BLaER1 treated with 17β-estradiol and CSF1 and Interleukin-3, amounts not matched to agents 10 nM and 100 nM (cell line): ENCODE measurements at regions not wholly inside any gene's neighbourhood (a gene's known extent, or its start where the extent isn't known, plus 50 kb on each side); places are given as distances from the start of the nearest gene placed in this dataset.

ENCODE experiments used
- H3K27ac ChIP-seq, 11 experiments: shearing (Covaris generic); formaldehyde crosslinking; 2 replicates each; pipeline ENCODE4 v1.8.1; 2022
- H3K27me3 ChIP-seq, 11 experiments: shearing (Covaris generic); formaldehyde crosslinking; 2 replicates each; pipeline ENCODE4 v1.8.1; 2022
- H3K36me3 ChIP-seq, 11 experiments: shearing (Covaris generic); formaldehyde crosslinking; 2 replicates each; pipeline ENCODE4 v1.8.1; 2022
- H3K4me1 ChIP-seq, 10 experiments: shearing (Covaris generic); formaldehyde crosslinking; 2 replicates each; pipeline ENCODE4 v1.8.1; 2022
- H3K4me2 ChIP-seq, 11 experiments: shearing (Covaris generic); formaldehyde crosslinking; 2 replicates each; pipeline ENCODE4 v1.8.1; 2022
- H3K4me3 ChIP-seq, 10 experiments: shearing (Covaris generic); formaldehyde crosslinking; 2 replicates each; pipeline ENCODE4 v1.8.1; 2022
- H3K9ac ChIP-seq, 11 experiments: shearing (Covaris generic); formaldehyde crosslinking; 2 replicates each; pipeline ENCODE4 v1.8.1; 2022
- H3K9me3 ChIP-seq, 11 experiments: shearing (Covaris generic); formaldehyde crosslinking; replicated peaks in 1 of 11; 2 replicates each; pipeline ENCODE4 v1.8.1; 2022
- H4K20me1 ChIP-seq, 11 experiments: shearing (Covaris generic); formaldehyde crosslinking; 2 replicates each; pipeline ENCODE4 v1.8.1; 2022
- Cebpa-rat ChIP-seq, 11 experiments: shearing (Covaris generic); IDR thresholded peaks; 2 replicates each; pipeline ENCODE4 v1.8.1; 2022

DNA sequence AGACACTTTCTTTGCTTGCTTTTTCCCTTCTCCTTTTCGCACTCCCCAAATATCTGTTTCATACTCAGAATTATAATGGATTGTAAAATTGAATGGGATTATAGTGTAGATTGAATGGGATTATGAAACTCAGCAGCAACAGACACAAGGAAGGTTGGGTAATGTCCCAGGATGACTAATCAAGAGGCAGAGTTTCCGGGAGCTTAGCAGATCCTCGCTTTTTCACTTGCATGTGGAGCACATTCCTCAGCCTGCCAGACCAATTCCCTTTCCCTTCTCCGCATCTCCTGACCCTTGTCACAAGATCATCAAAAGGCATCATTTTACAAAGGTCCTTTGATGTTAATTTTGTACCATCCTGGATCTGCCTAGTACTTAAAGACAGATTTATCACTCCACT lies 55.1 kb upstream of the SLC1A1 start:
- Histone ChIP-seq H3K27ac (no peak overlapping the region), H3K36me3 (no peaks in the 10 kb centered on the region), H4K20me1 (no peaks in the 10 kb centered on the region), H3K4me3 (no peak overlapping the region), H3K4me1 (peaks cover 0 to 29% (median 0%) of the 10 kb centered on the region in 10 experiments; a peak in 6 of 20 replicates), H3K9ac (no peak overlapping the region), H3K4me2 (no peak overlapping the region), H3K9me3 (peaks cover 3 to 19% (median 8%) of the 10 kb centered on the region in 11 experiments; a peak in 15 of 22 replicates), H3K27me3 (no peaks in the 10 kb centered on the region)
- no peak for TF ChIP-seq Cebpa-rat (IDR thresholded peaks at IDR 0.05)

DNA sequence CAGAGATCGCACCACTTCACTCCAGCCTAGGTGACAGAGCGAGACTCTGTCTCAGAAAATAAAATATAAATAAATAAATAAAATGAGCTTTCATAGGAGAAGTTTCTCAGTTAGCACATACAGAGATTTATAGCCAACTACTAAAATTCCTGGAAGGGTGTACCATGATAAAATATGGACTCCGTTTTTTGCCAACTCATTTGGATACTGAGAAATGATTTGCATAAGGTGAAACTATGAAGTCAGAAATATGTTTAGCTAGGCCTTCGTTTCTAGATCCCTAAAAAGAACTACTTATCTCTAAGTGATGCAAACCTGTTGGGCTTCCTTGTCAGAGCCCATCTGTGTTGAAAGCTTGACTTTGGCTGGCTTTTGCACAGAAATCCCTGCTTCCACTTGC lies 56.9 kb upstream of the SLC1A1 start:
- Histone ChIP-seq H3K27me3 (no peaks in the 10 kb centered on the region), H3K27ac (no peak overlapping the region)

DNA sequence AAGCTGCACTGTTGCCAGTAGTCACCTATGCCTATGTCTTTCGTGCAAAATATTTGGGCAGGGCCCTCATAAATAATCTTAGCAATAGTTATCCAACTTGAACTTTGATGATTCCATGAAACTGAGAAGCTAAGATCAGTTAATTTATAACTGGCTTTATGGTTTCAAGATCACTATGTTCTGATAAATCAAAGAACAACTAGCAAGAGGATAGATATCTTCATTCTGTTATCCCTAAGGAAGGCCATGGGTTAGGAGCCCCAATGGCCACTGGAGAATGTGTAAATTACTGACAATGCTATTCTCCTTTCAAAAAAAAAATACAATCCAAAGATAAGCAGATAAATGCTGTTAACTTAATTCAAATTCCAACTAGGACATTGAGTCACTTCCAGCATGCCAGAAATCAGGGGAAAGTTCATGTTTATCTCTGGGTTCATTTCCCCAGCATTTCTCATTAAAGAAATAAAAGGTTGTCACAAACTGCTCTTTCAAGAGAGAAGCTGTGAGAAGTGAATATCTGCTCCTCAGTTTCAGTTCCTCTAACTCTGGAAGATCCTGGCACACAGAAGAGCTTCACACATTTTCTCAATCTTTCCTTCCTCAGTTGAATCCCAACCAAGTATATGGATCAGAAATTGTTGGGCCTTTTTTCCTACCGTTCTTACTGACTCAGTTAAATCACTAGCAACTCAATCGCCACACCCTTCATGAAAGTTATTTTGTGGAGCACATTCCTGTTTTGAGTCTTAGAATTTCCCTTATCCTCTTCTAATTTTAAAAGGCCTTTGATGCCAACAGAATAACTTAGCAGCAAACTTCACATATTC lies 59.6 kb upstream of the SLC1A1 start:
- H3K36me3 ChIP-seq: no peaks in the 10 kb centered on the region
- H3K4me2 ChIP-seq: peak overlapping the region in 3 of 11 experiments; percentile 32 to 72 (median 58); a peak in 5 of 22 replicates
- H3K9me3 ChIP-seq: no peaks in the 10 kb centered on the region
- no peak overlapping the region for H3K4me3 ChIP-seq
- no peak for TF ChIP-seq Cebpa-rat (IDR thresholded peaks at IDR 0.05)
- H3K27me3 ChIP-seq: no peaks in the 10 kb centered on the region
- H4K20me1 ChIP-seq: no peaks in the 10 kb centered on the region
- H3K9ac ChIP-seq: no peak overlapping the region
- H3K27ac ChIP-seq: peak overlapping the region in 2 of 11 experiments; percentile 13 to 36; a peak in 2 of 22 replicates
- peaks cover 0 to 34% (median 0%) of the 10 kb centered on the region in 10 experiments; a peak in 6 of 20 replicates for H3K4me1 ChIP-seq

More for the DNA sequence above, 56.9 kb upstream of the SLC1A1 start:
- Histone ChIP-seq H3K9ac (no peak overlapping the region), H3K36me3 (no peaks in the 10 kb centered on the region), H3K4me2 (no peak overlapping the region), H3K4me3 (no peak overlapping the region), H3K9me3 (peaks cover 0 to under 1% (median 0%) of the 10 kb centered on the region in 11 experiments; a peak in 1 of 22 replicates), H3K4me1 (peaks cover 0 to 36% (median 0%) of the 10 kb centered on the region in 10 experiments; a peak in 6 of 20 replicates), H4K20me1 (no peaks in the 10 kb centered on the region)
- TF ChIP-seq Cebpa-rat (IDR thresholded peaks at IDR 0.05): no peak

DNA sequence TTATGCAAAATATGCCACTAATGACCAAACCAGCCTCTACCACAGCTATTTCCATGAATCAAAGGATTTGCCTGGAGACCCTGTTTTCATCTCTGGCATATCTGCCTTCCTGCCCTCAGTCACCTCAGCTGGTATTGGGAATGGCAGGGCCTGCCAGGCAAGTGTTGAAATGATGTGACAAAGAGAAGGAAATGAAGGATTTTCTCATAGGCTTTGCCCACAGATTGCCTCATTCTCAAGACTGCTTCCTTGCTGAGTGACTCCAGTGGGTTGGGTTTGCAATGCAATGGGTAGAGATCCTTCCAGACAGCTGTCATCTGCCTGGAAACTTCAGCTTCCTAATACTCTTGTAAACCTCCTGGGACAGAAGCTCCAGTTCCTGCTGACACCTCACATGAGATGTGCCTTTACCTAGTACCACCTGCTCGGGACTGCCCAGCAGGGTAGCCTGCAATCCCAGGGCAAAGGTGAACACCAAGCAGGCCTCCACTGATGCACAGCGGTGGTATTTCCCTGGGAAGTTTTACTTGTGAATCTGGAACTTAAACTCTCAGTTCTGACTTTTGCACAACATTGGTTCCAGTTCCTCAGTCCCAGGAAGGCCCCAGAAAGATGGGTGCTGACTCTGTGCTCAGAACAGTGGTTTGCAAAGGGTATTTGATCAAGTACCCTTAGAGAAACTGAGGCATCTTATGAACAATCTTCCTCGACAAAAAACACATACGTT lies 64.8 kb upstream of the SLC1A1 start:
- Histone ChIP-seq H4K20me1 (no peaks in the 10 kb centered on the region), H3K36me3 (no peaks in the 10 kb centered on the region), H3K27me3 (no peaks in the 10 kb centered on the region), H3K4me1 (peaks cover 0 to 41% (median 0%) of the 10 kb centered on the region in 10 experiments; a peak in 6 of 20 replicates), H3K4me3 (no peak overlapping the region), H3K4me2 (peak overlapping the region in 2 of 11 experiments; percentile 36 to 75; a peak in 4 of 22 replicates), H3K27ac (peak overlapping the region in 1 of 11 experiments; percentile 3; a peak in 2 of 22 replicates), H3K9ac (no peak overlapping the region), H3K9me3 (no peaks in the 10 kb centered on the region)
- no peak for TF ChIP-seq Cebpa-rat (IDR thresholded peaks at IDR 0.05)

DNA sequence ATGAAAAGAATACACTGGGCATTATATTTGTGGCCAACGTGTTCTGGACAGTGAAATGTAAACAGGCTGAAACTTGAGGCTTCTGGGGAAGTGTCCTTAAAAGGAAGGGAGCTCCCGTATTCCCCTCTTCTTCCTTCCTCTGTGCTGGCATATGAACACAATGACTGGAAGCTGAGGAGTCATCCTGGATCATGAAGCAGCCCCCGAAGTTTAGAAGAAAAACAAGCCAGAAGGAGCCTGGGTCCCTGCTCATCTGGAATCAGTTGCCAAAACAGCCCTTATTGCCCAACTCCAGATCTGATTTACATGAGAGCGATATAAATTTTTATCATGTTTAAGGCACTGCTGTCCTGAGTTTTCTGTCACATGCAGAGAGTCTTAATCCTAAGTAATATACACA lies 65.4 kb upstream of the SLC1A1 start:
- no peak for TF ChIP-seq Cebpa-rat (IDR thresholded peaks at IDR 0.05)
- peaks cover 0 to 35% (median 0%) of the 10 kb centered on the region in 10 experiments; a peak in 5 of 20 replicates for H3K4me1 ChIP-seq
- no peaks in the 10 kb centered on the region for H4K20me1 ChIP-seq
- no peak overlapping the region for H3K4me3 ChIP-seq
- no peaks in the 10 kb centered on the region for H3K36me3 ChIP-seq
- peak overlapping the region in 2 of 11 experiments; percentile 36 to 75; a peak in 4 of 22 replicates for H3K4me2 ChIP-seq
- H3K9me3 ChIP-seq: no peaks in the 10 kb centered on the region
- no peak overlapping the region for H3K9ac ChIP-seq
- no peaks in the 10 kb centered on the region for H3K27me3 ChIP-seq
- H3K27ac ChIP-seq: peak overlapping the region in 1 of 11 experiments; percentile 3; a peak in 2 of 22 replicates

DNA sequence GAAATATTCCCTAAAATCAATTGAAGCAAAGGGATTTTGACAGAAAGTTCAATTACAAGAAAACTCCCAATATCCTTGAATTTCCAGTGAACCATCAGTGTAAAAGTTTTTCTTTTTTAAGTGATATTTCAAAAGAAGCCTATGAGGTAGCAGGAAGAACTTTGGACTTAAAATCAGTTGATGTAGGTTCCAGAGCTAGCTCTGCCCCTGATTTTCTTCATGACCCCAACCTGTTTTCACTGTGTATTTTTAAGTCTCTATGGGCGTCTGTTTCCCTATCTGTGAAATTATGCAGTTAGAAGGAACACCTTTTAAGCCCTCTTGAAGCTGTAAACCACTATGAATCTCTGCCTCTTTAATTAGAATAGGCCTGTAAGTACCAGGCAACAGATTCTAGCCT lies 66.2 kb upstream of the SLC1A1 start:
- H3K27me3 ChIP-seq: no peaks in the 10 kb centered on the region
- no peaks in the 10 kb centered on the region for H4K20me1 ChIP-seq
- H3K4me1 ChIP-seq: peaks cover 0 to 31% (median 0%) of the 10 kb centered on the region in 10 experiments; a peak in 4 of 20 replicates
- H3K27ac ChIP-seq: no peak overlapping the region
- no peaks in the 10 kb centered on the region for H3K9me3 ChIP-seq
- 0 out of 22 replicates have a peak overlapping the region, but pooled peaks of 1 of the 11 experiments have one; percentile 8 for H3K9ac ChIP-seq
- H3K36me3 ChIP-seq: no peaks in the 10 kb centered on the region
- peak overlapping the region in 1 of 11 experiments; percentile 75; a peak in 2 of 22 replicates for H3K4me2 ChIP-seq
- TF ChIP-seq Cebpa-rat (IDR thresholded peaks at IDR 0.05): no peak
- no peak overlapping the region for H3K4me3 ChIP-seq

DNA sequence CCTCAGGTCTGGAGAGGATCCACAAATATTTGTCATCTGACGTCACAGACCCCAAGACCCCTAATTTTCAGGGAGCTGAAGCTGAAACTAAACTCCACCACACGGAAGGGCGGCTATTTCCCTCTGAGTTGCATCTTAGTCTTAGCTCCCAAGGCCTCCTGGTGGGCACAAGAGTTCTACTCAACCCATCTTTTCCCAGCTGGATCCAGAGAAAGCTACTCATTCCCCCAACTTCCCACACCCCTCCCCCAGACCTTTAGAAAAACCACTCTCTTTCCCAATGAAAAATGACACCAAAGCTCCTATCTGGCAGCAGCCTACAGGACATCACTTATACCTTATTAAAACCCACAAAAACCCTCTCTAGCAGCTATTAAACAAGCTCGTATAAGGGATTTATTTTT lies 67.1 kb upstream of the SLC1A1 start:
- Histone ChIP-seq H3K4me3 (no peak overlapping the region), H3K4me2 (no peak overlapping the region), H3K36me3 (no peaks in the 10 kb centered on the region), H3K9me3 (no peaks in the 10 kb centered on the region), H3K27me3 (no peaks in the 10 kb centered on the region), H3K9ac (no peak overlapping the region), H3K27ac (no peak overlapping the region), H4K20me1 (no peaks in the 10 kb centered on the region), H3K4me1 (peaks cover 0 to 31% (median 0%) of the 10 kb centered on the region in 10 experiments; a peak in 4 of 20 replicates)
- no peak for TF ChIP-seq Cebpa-rat (IDR thresholded peaks at IDR 0.05)

DNA sequence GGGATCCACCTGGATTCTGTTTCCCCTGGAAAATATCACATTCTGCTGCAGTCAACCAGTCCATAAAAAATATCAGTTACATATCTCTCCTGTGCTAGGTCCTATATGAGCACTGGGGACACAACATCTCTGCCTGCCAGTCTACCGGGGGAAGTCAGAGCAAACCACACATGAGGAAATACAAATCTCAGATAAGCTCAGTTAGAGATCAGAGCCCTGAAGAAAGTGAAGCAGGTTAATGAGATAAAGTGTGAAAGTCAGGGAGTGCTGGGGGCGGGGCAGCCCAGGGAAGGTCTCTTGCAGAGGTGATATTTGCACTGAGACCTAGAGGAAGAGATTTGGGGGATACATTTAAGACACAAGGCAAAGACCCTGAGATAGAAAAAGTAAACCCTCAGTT lies 67.8 kb upstream of the SLC1A1 start:
- Histone ChIP-seq H3K9ac (no peak overlapping the region), H3K27me3 (no peaks in the 10 kb centered on the region), H3K4me3 (no peak overlapping the region), H3K9me3 (no peaks in the 10 kb centered on the region), H3K36me3 (no peaks in the 10 kb centered on the region), H3K27ac (no peak overlapping the region), H3K4me1 (peaks cover 0 to 31% (median 0%) of the 10 kb centered on the region in 10 experiments; a peak in 4 of 20 replicates), H3K4me2 (0 out of 22 replicates have a peak overlapping the region, but pooled peaks of 1 of the 11 experiments have one; percentile 33), H4K20me1 (no peaks in the 10 kb centered on the region)
- no peak for TF ChIP-seq Cebpa-rat (IDR thresholded peaks at IDR 0.05)

DNA sequence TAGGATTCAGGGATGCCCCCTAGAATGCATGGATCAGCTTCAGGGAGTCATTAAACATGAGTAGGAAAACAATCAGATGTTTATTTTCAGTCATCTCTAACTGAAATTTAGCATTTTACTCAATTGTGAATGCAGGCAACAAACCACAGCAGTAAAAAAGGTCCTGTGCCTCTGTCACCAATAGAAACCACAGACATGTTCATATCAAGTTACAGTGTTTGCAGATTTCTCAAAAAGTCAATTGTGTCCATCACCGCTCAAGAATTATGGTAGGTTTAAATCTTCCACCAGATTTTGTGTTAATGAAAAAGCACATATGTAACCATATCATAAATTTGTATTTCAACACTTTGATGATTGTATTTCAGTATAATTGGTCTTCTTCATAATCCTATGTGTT lies 68.4 kb upstream of the SLC1A1 start:
- H3K4me1 ChIP-seq: peaks cover 0 to 31% (median 0%) of the 10 kb centered on the region in 10 experiments; a peak in 4 of 20 replicates

More for the DNA sequence above, 68.4 kb upstream of the SLC1A1 start:
- H3K4me2 ChIP-seq: no peak overlapping the region
- no peak overlapping the region for H3K27ac ChIP-seq
- no peak for TF ChIP-seq Cebpa-rat (IDR thresholded peaks at IDR 0.05)
- no peaks in the 10 kb centered on the region for H4K20me1 ChIP-seq
- H3K9me3 ChIP-seq: no peaks in the 10 kb centered on the region
- H3K9ac ChIP-seq: no peak overlapping the region
- no peaks in the 10 kb centered on the region for H3K27me3 ChIP-seq
- no peak overlapping the region for H3K4me3 ChIP-seq
- no peaks in the 10 kb centered on the region for H3K36me3 ChIP-seq
